Stimulated activated CD8-positive, alpha-beta memory T cell treated with anti-CD3 and anti-CD28 coated beads, Interleukin-7, amount 100 ng/mL, for 1 hour (primary cell): ENCODE measurements at regions not wholly inside any gene's neighbourhood (a gene's known extent, or its start where the extent isn't known, plus 50 kb on each side); places are given as distances from the start of the nearest gene placed in this dataset.
"Not testable (repeated sequence)": the region's sequence is repeated elsewhere in the genome, so short reads cannot be mapped to it uniquely, and the experiment has no call there.

Experiments used
- DNase-seq, 2 donors: peaks; one replicate each; pipeline ENCODE4 v3.0.0-alpha.2; 2020; ENCODE audit warnings: low read depth in 2 of 2

- DNase-seq = no peak
Observed at GRCh38 chr12:88833641-88834116, 253.4 kb upstream of the KITLG start.

DNA sequence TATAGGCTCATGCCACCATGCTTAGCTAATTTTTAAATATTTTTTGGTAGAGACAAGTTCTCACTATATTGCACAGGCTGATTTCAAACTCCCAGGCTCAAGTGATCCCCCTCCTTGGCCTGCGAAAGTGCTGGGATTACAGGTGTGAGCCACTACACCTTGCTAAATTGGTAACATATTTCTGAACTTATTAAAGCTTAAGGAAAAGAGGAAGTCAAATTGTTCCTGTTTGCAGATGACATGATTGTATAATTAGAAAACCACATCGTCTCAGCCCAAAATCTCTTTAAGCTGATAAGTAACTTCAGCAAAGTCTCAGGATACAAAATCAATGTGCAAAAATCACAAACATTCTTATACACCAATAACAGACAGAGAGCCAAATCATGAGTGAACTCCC lies 248.3 kb upstream of the KITLG start:
- DNase-seq = not testable (repeated sequence)

DNA sequence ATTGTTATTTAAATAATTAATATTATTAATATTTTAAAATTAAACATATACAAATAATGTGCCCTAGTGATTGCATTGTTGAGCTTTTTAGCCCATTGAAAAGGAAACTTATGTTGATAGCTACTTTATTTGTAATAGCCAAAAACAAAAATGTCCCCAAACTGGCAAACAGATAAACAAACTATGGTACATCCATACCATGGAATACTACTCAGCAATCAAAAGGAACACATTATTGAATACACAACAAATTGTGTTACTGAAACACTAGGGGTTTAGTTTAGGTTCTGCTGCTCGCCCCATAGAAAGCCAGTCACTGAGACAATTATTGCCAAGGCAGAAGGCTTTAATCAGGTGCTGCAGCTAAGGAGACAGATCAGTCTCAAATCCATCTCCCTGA lies 239.7 kb upstream of the KITLG start:
- no peak for DNase-seq

GRCh38 chr12:88816201-88816600 lies 235.9 kb upstream of the KITLG start:
- no peak for DNase-seq

DNA sequence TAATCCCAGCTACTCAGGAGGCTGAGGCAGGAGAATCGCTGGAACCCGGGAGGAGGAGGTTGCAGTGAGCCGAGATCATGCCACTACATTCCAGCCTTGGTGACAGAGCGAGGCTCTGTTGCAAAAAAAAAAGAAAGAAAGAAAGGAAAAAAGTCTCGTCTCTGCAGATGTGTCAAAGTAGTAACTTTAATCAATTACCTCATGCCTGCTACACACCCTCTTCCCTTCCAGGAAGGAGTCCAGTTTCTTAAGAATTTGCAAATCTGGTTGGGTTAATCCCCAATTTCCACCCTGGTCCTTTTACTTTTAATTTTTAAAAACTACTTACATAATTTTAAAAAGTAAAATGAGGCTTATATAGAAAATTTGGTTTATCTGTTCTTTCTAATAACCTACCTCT lies 234.5 kb upstream of the KITLG start:
- DNase-seq = no peak

DNA sequence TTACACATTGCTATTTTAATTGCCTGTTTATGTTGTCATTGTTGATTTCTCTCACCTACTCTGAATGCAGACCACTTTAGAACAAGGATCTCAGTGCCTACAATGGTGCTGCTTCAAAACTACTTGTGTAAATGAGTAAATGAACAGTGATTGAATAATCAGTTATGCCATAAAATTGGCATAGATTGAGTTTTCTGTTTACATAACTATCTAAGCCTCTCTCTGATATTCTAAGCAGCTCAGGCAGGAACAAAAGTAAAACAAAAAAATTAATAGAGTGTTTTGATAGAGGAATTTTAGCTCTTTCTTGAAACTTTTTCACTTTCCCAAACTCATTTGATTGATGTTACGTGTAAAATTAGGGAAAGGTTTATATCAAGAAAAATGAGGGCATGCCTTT lies 232.3 kb upstream of the KITLG start:
- DNase-seq = no peak

DNA sequence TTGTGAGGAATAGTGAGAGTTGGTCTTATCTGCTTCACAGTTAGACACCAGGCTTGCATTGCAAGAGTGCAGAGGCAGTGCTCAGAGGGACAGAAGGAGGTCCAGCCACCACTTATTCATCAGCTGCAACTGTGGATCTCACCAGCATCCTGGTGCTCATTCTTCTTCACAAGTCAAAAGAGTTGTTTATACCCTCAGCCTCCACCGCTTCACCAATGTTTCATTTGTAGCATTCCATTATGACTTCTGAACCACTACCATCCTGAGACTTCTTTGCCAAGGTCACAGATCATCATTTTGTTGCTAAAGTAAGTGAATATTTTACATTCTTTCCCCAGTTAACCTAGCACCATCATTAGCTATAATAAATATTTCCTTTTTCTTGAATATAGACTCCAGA lies 230.5 kb upstream of the KITLG start:
- no peak for DNase-seq

DNA sequence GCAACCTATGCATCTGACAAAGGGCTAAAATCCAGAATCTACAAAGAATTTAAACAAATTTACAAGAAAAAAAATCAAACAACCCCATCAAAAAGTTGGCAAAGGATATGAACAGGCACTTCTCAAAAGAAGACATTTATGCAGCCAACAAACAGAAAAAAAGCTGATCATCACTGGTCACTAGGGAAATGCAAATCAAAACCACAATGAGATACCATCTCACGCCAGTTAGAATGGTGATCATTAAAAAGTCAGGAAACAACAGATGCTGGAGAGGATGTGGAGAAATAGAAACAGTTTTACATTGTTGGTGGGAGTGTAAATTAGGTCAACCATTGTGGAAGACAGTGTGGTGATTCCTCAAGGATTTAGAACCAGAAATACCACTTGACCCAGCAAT lies 229.6 kb upstream of the KITLG start:
- DNase-seq = not testable (repeated sequence)

GRCh38 chr12:88805692-88806091 lies 225.4 kb upstream of the KITLG start:
- no peak for DNase-seq

DNA sequence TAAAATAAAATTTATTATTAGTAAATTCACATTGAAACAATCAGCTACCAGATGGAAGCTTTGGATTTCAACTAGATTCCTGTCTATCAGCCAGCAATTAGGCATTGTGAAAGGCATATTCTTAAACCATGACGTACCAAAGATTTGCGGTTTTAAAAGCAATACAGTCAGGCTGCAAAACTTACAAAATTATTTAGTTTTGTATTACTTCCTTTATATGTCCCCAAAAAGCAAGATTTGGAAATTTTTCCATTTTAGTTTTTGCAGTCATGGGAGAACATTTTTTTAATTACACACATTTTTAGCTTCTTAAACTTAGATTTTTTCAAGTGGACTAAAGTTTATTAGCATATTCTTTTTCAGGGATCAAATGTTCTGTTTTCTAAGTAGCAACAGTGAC lies 225.0 kb upstream of the KITLG start:
- no peak for DNase-seq

DNA sequence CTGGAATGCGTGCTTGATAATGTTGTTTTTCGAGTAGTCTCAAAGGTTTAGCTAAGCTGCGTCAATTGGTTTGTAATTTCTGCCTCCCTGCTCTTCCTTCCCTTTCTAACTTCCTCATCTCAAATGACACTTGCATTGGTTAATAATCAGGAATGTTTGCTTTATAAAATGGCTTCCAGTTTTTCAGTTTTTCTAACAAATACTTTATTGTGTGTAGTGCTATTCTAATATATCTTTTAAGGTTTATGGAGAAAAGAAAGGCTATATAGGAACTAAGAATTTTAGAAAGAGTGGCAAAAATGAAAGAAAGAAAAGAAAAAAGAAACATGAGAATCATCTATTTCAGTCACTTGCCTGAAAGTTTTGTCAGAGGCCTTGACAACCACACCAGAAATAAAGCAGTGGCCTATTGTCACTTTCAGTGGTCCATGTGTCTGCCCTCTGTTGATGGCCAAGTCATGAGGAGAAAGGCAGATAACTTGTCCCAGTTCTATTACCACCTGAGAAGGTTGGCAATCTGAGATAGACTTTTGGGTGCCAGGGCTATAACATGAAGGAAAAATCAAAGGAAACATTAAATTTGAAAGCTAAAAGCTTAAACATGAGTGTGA lies 221.9 kb upstream of the KITLG start:
- DNase-seq = no peak

- DNase-seq = no peak
Observed at GRCh38 chr12:88801227-88802095, 221.2 kb upstream of the KITLG start.

DNA sequence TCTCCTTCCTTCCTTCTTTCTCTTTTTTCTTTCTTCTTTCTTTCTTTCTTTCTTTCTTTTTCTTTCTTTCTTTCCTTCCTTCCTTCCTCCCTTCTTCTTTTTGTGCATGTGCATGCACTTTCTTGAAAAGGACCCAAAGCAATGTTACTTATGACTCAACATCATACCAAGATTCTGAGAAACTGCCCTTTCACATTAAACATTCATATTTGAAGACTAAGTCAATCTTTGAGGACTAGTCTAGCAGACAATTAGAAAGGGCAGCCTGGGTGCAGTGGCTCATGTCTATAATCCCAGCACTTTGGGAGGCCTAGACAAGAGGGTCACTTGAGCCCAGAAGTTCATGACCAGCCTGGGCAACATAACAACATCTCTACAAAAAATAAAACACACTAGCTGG lies 212.8 kb upstream of the KITLG start:
- DNase-seq = no peak

DNA sequence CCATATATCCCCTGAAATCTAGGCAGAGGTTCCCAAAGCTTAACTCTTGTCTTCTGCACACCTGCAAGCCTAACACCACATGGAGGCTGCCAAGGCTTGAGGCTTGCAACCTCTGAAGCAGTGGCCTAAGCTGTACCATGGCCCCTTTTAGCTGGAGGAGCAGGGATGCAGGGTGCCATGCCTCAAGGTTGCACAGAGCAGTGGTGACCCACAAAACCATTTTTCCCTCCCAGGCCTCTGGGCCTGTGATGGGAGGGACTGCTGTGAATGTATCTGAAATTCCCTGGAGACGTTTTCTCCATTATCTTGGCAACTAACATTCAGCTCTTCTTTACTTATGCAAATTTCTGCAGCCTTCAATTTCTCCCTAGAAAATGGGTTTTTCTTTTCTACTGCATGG lies 210.0 kb upstream of the KITLG start:
- DNase-seq = no peak

DNA sequence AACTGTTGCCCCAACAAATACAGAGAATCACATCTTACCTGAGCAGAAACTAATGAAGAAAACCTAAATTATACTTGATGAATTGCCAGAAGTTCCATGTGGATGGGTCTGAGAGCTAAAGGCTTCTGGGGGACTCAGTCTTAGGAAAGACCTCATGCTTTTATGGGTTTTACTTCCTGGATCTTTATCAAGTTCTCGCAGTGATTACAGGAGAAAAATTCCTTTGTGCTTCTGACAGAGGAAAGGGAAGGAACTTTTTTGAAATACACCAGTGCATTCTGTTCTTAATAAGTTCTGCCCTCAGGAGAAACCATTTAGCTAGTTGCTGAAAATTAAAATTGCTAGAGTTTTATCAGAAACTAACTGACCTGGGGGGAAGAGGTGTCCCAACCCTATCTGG lies 203.9 kb upstream of the KITLG start:
- DNase-seq = no peak

DNA sequence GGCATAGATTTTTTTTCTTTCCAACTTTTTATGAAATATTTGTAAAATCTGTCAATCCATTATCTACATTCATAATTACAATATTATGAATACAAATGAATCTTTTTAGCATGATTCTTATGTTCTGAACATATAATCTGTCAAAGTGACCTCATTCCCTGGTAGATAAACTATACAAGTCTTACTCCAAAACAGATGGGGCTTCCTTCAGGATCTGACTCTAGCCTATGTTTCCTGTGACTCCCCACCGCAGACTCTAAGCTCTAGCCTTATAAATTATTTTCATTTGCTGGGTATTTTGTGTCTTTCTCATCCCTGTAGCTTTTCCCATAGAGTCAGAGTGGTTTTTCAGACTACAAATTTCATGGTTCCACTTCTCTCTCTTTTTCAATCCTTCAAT lies 202.1 kb upstream of the KITLG start:
- no peak for DNase-seq

DNA sequence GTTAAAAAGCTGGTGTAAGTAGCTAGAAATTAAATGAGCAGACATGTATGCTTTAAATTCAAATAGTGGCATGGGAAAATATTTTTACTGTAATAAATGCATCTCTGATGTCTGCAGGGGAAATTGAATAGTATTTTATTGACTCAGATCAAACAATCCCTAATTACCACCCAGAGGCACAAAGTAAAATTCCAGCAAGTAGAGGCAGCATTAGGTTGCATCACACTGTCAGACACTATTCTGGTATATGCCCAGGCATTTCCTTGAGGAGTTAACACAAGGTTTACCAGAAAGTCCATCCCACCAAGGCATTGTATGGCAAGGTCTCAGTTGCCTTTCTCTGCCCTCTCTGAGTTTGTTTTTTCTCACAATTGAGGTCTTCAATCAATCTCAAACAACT lies 201.6 kb upstream of the KITLG start:
- DNase-seq = no peak

DNA sequence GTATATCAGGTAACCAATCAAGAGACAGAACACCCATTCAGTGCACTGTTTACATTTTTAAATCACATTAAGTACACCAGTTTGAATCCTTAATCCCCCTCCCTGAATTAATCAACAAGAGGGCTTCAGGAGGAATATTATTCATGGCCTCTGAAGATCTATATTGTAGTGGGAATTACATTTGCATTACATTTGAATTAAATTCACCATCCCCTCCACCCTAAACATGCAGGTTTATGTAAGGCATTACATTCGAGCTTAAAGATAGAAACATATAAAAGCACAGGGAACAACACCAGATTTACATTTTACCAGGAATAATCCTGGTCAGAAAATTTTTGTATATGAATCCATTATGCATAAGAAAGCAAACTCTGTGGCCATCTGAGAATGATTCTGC lies 197.8 kb upstream of the KITLG start:
- no peak for DNase-seq

- DNase-seq = no peak
Observed at GRCh38 chr12:88775742-88776151, 195.5 kb upstream of the KITLG start.

DNA sequence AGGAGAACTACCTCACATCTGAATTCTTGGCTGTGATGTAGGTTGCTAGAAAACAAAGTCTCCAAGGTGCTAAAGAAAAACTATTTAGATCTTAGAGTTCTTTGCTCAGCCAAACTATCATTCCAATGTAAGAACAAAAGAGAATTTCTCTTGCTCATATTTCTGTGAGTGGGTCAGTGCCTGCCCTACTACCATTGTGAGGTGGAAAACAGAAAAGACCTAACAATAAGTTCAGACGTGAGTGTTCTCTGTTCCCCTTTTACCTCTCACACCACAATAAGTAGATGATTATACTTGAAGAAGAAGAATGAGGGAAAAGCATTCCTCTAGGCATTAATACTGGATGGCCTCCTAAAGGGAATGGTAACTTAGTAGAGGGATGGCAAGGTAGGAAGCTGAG lies 187.4 kb upstream of the KITLG start:
- DNase-seq = no peak

DNA sequence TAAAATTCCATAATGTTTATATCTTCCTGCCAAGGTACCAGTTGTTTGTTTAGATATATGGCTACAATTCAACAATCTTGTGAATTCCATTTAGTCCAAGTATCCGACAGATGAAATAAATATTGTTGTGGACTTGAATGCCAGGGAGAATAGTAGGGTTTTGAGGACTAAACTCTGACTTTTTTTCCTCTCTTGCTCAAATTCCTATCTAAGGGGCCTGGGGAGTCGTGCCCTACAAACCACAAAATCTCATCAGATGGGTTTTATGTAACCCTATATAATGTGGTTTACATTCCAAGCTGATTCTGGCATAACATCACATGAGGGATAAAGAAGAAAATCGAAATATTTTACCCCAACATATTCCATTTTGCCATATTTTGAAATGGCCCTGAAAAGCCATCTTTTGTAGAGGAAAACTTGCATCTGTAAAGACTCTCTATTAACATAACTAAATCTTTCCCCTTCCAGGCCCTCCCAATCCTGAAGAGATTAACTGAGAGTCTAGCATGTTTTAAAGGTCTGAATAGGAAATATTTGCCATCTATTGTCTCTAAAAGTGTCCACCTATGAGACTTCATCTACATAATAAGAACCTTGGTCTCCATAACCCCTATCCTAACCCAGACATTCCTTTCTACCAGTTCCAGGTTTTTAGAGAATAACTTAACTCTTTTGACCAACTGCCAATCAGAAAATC lies 184.7 kb upstream of the KITLG start:
- no peak for DNase-seq

DNA sequence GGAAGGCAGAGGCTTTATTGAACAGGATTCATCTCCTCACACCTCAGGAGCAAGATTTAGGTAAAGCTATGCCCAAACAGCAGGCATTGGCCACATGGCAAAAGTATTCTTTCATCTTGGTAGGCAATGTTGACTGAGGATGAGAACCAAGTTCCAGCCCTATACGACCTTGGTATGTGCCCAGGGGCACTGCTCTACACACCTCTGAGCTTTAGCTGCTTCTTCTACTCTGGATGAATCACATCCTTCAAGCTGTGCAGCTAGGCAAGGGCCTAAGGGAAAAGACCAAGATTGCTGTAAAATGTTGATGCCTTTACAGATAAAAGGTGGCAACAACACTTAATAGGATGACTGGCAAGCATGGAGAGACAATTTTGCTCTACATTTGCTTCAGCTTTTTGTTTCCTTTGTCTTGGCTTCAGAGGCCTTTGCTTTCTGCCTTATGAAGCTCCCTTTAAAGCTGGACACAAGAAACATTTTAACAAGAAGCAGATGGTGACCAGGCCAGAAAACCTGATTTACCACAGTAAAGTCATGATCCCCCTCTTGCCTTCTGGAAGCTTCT lies 183.3 kb upstream of the KITLG start:
- DNase-seq = no peak

- no peak for DNase-seq
Observed at GRCh38 chr12:88758176-88758575, 177.9 kb upstream of the KITLG start.
